ENCODE measurements at regions not wholly inside any gene's neighbourhood (a gene's known extent, or its start where the extent isn't known, plus 50 kb on each side); places are given as distances from the start of the nearest gene placed in this dataset.

DNA sequence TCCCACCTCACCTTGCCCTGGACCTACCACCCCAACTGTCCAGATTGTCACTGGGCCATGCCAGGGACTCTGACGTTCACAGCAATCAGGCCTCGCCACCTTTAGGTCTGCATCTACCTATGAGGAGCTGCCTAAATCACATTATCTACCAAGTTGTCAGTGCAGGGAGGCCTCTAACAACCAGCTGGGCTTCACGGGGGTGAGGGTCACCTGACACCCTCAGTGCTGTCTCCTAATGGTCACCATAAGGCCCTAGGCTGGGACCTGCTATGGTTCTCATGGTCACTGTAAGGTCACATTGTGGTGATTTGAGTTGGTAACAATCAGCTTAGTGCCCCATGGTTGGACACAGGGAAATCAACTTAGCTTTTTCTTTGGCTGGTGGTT, 119.2 kb upstream of the CXCL14 start:
- no peak overlapping the region for H3K4me3 ChIP-seq
- H3K9me3 ChIP-seq, result no peaks in the 10 kb centered on the region
- TF ChIP-seq CTCF (IDR thresholded peaks at IDR 0.05) (no peak), POLR2A (IDR thresholded peaks at IDR 0.05) (no peak), EP300 (IDR thresholded peaks at IDR 0.05; ENCODE audit: low read depth) (no peak), POLR2AphosphoS5 (IDR thresholded peaks at IDR 0.05) (no peak)
- no peaks in the 10 kb centered on the region for H3K27me3 ChIP-seq
- no peaks in the 10 kb centered on the region for H3K36me3 ChIP-seq
- DNase-seq, result no peak
- intact Hi-C loops (cut with DNase I; ENCODE audit: low total_unique reads) (no loop called here), in situ Hi-C loops (cut with MboI; ENCODE audit: low pct_ligation_motif_present in 1 of 4, low pct_unique_long_range_greater_than_20kb in 1 of 4, low sequenced_read_pairs in 3 of 4) (no loop called here)
- 92% methylated on average over 3 of the region's 3 CpGs; no CpG with 5 or more reads in 1 of the 2 donors for WGBS, 2 donors (ENCODE audit: low coverage in 1 of 2)
- no peak overlapping the region for H3K27ac ChIP-seq
- H3K4me1 ChIP-seq, result peaks cover 0 to 3% (median 0%) of the 10 kb centered on the region in 4 donors

GRCh38 chr5:135697251-135697958, 118.6 kb upstream of the CXCL14 start:
- Histone ChIP-seq H3K27ac (no peak overlapping the region), H3K4me1 (peaks cover 0 to 3% (median 0%) of the 10 kb centered on the region in 4 donors), H3K9me3 (no peaks in the 10 kb centered on the region), H3K27me3 (no peaks in the 10 kb centered on the region), H3K36me3 (no peaks in the 10 kb centered on the region), H3K4me3 (no peak overlapping the region)
- DNase-seq, result no peak
- intact Hi-C loops (cut with DNase I; ENCODE audit: low total_unique reads), result no loop called here
- in situ Hi-C loops (cut with MboI; ENCODE audit: low pct_ligation_motif_present in 1 of 4, low pct_unique_long_range_greater_than_20kb in 1 of 4, low sequenced_read_pairs in 3 of 4), result no loop called here
- WGBS, 2 donors (ENCODE audit: low coverage in 1 of 2), result 60 to 66% methylated on average over 1 to 5 of the region's 5 CpGs
- TF ChIP-seq POLR2A (IDR thresholded peaks at IDR 0.05) (no peak), POLR2AphosphoS5 (IDR thresholded peaks at IDR 0.05) (no peak), EP300 (IDR thresholded peaks at IDR 0.05; ENCODE audit: low read depth) (no peak), CTCF (IDR thresholded peaks at IDR 0.05) (no peak)

GRCh38 chr5:135696317-135696716, 117.5 kb upstream of the CXCL14 start:
- Histone ChIP-seq H3K36me3 (no peaks in the 10 kb centered on the region), H3K9me3 (no peaks in the 10 kb centered on the region), H3K27ac (no peak overlapping the region), H3K27me3 (no peaks in the 10 kb centered on the region), H3K4me3 (no peak overlapping the region), H3K4me1 (peaks cover 0 to 3% (median 0%) of the 10 kb centered on the region in 4 donors)
- intact Hi-C loops (cut with DNase I; ENCODE audit: low total_unique reads) (no loop called here), in situ Hi-C loops (cut with MboI; ENCODE audit: low pct_ligation_motif_present in 1 of 4, low pct_unique_long_range_greater_than_20kb in 1 of 4, low sequenced_read_pairs in 3 of 4) (no loop called here)
- DNase-seq, result no peak
- TF ChIP-seq POLR2A (IDR thresholded peaks at IDR 0.05), result no peak
- TF ChIP-seq POLR2AphosphoS5 (IDR thresholded peaks at IDR 0.05), result no peak
- no peak for TF ChIP-seq EP300 (IDR thresholded peaks at IDR 0.05; ENCODE audit: low read depth)
- TF ChIP-seq CTCF (IDR thresholded peaks at IDR 0.05), result no peak

DNA sequence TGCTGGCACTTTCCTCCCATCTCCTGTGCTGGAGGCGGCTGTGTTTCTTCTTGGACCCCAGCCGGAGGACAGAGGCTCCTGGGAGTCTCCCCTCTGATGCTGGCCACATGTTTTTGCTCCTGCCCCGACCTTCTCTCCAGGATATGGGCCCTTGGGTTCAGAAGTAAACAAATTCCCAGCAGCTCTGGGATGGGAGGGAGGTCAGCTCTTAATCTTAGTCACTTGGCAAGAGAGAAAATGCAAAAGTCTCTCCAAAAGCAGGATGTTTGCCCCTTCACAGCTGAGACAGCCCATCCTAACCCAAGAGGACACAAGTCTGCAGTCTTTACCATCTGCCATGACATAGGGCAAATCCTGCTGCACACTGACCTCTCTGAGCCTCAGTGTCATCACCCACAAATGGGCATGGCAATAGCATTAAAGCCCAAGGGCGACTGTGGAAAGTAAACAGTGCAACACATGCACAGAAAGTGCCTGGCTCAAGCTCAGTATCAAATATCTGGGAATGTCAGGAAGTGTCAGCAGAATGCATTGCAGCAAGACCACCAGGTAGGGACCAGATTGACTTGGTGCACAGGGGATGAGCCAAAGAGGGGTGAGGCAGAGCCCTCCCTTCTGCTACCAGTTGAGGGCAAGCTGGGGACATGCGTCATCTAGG, 117.0 kb upstream of the CXCL14 start:
- no peak for DNase-seq
- intact Hi-C loops (cut with DNase I; ENCODE audit: low total_unique reads) (no loop called here), in situ Hi-C loops (cut with MboI; ENCODE audit: low pct_ligation_motif_present in 1 of 4, low pct_unique_long_range_greater_than_20kb in 1 of 4, low sequenced_read_pairs in 3 of 4) (no loop called here)
- 62% methylated on average over 5 of the region's 5 CpGs; no CpG with 5 or more reads in 1 of the 2 donors for WGBS, 2 donors (ENCODE audit: low coverage in 1 of 2)
- no peak overlapping the region for H3K27ac ChIP-seq
- peaks cover 0 to 3% (median 0%) of the 10 kb centered on the region in 4 donors for H3K4me1 ChIP-seq
- no peaks in the 10 kb centered on the region for H3K36me3 ChIP-seq
- H3K9me3 ChIP-seq, result no peaks in the 10 kb centered on the region
- H3K4me3 ChIP-seq, result no peak overlapping the region
- H3K27me3 ChIP-seq, result no peaks in the 10 kb centered on the region
- TF ChIP-seq POLR2A (IDR thresholded peaks at IDR 0.05) (no peak), EP300 (IDR thresholded peaks at IDR 0.05; ENCODE audit: low read depth) (no peak), CTCF (IDR thresholded peaks at IDR 0.05) (no peak), POLR2AphosphoS5 (IDR thresholded peaks at IDR 0.05) (no peak)
